CMK (cell line): ENCODE measurements at regions not wholly inside any gene's neighbourhood (a gene's known extent, or its start where the extent isn't known, plus 50 kb on each side); places are given as distances from the start of the nearest gene placed in this dataset.

Experiments used
- DNase-seq: peaks from one replicate; pipeline ENCODE4 v3.0.0-alpha.2; 2010; ENCODE audit warnings: low read depth

DNA sequence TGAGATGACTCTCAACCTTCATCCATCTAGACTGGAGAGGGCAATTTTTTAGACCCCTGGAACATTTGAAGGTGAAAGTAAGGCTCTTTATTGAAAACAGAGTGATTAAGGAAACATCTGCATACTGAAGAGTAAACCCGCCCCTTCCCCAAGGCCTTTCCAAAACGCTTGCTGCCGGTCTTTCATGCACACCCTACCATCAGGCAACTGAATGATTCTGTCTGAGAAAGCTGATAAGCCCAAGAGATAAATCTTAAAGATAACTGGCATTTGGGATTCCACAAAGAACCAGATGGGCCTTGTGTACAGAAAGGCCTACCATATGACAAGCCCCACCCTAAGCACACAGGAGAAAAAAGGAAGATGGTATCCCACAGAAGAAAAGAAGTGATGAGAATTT lies 54.4 kb upstream of the PIK3R1 start:
- DNase-seq: no peak

DNA sequence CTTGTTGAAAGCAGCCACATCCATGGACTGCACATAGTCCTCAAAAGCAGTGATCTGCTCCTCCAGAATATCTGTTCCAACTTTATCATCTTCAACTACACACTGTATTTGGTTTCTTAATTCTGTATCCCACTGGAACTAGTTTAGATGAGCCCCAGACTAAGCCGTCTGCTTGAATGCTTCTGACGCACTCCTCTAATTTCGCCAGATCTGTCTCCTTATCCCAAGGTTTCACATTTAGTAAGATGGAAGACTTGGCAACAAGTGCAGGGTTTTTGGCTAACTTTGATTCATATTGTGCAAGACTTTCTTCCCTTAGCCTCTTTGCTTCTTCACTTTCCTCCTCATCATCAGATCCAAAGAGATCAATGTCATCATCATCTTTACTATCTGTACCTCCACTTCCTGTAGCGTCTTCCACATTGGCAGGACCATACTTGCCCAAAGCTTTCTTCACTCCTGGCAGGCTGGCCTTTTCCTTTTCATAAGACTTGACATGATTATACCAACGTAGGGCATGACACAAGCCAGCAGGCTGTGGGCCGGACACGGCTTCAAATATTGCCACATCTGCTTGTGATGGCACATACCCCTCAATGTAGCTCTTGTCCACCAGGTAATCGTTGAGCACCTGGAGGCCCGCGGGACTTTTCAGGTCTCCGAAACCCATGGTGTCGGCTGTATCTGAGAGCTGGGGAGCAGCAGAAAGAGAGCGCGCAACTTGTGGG lies 56.2 kb upstream of the PIK3R1 start:
- no peak for DNase-seq

DNA sequence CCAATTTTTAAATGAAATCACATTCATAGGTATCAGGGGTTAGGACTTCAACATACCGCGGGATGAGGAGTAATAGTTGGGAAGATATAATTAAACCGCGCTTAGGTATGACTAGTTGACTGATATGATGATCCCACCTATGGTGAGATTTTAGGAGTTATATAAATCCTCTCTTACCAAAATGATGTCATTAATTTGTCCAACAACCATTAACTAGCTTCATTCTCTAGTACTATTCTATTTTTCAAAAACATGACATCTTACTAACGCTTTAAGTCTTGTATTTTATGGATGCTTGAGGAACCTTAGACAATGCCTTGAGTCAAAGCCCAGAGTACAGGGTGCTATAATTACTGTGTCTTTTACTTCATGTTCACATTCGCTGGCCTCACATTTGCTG lies 59.6 kb upstream of the PIK3R1 start:
- DNase-seq: no peak

DNA sequence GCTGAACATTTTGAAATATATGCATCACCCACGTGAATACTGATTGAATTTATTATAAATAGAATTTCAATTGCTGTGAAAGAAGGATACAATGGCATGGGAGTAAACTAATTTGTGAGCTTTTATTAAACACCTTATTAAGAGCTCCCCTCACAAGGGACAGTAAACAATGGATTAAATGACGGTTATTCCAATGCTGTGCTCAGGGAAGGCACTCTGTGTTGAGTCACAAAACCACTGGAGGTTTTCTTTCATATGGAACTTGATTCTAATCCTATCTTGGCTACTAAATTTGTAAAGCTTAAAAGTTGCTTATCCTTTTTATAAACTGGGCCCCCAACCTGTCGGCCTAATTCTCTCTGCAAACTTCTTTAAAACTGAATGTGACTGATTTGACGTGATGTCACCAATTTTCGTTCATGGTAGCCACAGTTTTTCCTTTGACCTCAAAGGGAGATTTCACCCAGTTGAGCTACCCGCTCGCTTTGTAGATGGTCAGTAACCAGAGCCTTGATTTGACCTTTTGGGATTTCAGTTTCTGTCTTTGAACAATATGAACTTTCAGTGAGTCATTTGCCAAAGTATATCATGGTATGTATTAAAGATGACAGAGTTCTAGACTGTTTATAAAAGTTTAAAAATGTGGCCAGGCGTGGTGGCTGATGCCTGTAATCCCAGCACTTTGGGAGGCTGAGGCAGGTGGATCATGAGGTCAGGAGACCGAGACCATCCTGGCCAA lies 61.3 kb upstream of the PIK3R1 start:
- no peak for DNase-seq

DNA sequence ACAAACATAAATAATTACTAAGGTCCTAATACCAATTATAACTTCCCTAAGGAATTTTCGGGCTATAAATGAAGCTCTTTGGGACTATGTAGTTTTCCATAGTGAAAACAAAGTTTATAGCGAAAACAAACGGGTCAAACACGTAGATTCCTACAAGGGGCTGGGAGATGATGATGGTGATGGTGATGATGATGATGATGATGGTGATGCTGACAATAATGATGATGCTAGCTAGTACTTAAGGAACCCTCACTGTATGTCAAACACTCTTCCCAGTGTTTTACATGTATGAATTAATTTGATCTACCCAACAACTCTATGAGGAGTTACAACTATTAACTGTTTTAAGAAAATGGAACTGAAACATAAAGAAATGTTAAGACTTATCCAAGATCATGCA lies 63.7 kb upstream of the PIK3R1 start:
- DNase-seq: no peak

DNA sequence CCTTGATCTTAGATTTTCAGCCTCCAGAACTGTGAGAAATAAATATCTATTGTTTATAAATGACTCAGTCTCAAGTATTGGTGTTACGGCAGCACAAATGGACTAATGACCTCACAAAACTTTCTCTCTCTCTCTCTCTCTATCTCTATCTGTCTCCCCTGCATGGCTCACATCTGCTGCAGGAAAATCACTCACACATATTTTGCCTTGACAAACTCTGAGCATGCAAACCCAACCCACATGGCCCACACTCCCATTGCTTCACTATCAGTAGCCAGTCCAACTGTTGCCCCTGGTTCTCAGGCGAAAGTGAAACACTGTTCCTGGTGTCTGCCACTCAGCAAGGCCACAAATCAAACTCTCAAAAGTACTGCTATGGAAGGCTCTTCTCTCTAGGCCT lies 66.4 kb upstream of the PIK3R1 start:
- DNase-seq: no peak

DNA sequence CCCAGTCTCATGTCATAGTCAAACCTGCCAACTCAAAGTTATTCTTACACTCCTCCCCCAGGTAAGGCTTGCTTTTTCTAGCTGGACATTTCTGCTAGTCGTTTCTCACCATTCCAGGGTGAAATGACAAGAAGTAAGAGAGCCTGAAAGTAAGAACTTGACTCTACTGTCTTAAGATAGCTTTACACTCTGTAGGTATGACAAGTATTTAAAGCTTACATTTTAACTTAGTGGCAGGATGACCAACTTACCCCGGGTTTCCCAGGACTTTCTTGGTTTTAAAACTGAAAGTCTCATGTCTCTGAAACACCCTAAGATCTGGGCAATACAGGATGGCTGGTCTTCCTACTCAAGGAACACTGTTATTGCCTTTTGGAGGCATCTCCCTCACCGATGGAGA lies 67.5 kb upstream of the PIK3R1 start:
- DNase-seq: no peak

DNA sequence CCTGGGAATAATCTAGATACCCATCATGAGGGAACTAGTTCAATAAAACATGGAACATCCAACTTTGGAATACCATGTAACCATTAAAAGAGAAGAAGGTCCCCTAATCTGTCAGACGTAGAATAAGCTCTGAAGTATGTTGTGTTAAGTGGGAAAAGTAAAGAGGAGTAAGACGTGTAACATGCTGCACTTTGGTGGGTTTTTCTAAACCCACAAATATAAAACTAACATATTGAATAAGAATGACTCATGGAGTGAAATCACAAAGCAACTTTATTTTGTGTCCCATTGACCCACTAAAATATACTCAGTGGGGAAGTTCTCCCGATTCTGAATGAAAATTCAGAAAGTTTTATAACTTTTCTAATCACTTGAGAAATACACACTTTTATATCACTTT lies 67.9 kb upstream of the PIK3R1 start:
- DNase-seq: no peak

DNA sequence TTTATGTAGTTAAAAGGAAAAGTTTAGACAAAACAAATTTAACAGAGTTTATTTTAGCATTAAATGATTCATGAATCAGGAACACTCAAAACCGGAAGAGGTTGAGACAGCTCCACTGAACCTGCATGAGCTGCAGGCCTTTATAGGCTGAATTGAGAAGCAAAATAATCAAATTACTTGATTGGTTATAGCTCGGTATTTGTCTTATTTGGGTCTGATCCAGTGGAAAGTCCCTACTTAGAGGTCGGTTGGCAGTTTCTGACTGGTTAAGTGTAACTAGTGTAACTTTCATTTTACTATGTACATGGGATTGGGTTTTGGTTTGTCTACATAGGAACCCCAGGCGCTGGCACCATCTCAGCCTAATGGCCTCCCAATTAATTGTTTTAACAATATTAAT lies 74.1 kb upstream of the PIK3R1 start:
- DNase-seq: no peak

DNA sequence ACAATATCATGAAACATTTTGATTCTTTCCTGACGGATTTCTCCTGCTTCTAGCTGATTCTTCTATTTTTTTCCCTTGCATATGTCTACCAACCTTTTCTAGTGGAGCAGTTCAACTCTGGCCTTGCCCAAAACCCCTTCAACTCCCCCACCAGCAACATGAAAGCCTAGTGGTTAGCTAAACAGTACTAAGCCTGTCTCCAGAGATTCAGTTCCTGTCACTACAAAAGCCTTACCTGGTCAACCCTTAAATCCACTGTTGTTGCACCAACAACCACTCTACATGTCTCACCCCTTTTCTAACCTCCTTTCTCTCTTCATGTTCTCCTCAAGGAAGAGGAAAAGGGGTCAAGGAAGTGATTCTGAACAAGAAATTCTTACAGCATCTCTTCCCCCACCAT lies 74.8 kb upstream of the PIK3R1 start:
- no peak for DNase-seq

DNA sequence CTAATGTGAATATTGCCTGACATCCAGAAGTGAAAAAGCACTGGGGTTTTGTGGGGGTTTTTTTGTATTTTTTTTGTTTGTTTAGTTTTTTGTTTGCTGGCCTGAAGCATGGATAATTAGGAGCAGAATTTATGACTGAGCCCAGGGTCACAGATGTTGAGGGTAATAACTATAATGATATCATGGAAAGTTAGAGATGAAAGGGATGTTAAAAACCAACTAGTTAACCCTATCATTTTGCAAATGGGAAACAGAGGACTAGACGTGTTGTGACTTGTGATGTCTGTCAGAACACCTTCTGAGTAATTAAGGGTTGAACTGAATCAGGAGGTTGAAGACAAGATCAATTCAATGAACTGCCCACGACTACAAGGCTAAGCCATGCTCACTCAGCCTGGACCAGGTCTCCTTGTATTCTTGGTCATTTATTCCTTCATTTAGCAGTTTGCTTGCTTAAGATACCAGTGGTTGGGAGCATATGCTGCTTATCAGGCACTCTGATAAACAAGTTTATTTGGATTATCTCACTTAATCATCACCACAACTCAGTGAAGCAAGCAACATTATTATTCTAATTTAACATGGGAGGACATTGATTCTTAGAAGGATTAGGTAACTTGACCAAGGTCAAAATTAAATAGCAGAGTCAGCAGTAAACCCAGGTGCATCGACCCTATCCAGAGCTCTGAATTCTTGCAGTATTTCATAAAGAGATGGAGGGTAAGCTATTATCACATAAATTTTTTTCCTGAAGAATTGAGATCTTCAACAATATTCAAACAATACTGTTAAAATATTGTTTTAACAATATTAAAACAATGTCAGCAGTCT lies 75.7 kb upstream of the PIK3R1 start:
- DNase-seq: no peak

DNA sequence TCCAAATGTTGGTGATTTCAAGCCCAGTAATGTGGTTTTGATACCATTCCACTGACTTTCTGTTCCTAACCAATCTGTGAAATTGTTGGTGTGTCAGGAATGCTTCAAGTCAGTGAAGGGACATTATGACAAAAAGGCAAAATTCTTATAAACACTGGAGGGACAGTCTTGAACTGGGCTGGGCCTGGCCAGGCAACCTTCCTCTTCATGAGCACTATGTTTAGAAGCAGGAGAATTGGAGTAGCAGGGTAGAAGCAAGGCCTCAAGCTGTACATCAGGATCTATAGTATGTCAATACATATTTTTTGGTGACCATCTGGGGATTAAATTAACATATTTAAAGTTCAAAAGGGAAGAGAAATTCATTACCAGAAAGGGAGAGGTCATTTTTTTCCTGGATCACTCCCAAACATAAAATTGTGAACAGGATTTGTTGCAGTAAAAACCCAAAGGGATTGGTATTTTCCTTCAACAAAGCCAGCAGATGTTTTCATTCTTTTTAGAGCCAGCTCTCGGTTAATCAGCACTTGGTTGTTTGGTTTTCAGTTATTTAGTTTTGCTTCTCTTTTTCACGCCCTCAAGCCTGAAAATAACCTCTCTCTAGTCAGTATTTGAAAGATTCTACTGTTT lies 77.9 kb upstream of the PIK3R1 start:
- DNase-seq: no peak

DNA sequence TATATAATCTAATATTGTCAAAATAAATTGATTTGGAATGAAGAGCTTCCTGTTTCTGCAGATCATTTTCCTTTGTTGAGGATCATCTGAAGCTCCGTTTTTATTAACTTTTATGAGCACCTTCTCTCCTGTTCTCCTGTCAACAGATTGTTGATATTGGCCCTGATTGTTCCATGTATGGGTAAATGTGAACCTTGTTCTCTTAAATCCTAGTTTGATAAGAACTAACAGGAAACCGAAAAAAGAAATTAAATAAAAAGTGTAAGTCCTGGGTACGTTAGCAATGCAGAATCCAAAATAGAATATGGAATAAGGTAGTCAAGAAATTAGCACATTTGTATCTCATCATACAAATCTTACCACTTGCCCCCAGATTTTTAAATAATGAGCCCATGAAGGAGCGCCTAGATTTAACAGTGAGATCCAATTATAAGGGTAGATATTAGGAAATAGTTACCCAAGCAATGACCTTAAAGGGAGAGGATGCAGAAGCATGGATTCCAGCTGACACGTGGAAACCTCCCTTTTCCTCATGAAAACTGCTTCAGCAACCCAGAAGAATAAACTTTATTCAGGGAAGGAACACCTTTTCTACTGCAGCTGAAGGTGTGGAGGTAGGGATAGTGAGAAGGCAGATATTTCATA lies 80.8 kb upstream of the PIK3R1 start:
- DNase-seq: no peak

DNA sequence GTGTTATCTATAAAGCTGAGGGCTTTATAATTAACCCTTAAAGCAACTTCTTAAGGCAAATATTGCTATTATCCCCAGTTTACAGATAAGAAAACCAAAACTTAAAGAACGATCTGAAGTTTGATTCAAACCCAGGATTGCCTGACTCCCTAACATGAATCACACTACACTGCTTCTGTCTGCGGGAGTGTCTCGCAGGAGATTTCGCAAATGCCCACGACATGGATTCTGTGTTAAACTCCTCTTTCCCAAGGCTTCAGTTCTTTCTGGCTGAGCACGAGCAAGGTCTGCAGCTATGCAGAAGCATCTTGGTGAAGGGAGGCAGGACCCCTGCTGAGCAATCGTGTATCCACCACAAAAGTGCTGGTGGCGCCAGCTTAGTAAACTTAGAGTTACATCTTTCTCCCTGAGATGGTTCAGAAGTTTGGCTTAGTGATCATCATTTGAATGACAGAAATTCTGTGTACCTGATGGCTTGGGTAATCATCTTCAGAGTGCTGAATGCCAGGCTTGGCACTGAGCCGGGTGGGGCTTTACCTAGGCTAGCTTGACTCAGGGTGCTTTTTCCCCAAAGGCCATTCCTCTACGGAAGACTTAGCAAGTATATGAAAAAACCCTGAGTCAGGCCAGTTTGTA lies 81.4 kb upstream of the PIK3R1 start:
- no peak for DNase-seq

DNA sequence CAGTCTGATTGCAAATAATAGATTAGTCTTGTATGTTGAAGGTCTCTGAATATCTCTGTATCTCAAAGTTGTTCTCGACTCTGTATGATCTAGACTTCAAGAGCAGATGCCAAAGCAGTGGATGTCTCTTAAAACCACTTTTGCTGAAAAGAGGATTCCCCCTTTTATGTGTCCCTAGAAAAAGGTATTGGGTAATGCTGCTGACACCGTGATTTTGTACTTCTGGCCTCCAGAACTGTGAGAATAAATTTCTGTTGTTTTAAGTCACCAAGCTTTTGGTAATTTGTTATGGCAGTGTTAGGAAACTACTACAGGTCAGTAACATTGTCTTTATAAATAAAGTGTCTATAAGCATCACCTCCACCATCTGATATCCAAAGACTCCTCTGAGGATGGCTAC lies 85.3 kb upstream of the PIK3R1 start:
- DNase-seq: no peak

DNA sequence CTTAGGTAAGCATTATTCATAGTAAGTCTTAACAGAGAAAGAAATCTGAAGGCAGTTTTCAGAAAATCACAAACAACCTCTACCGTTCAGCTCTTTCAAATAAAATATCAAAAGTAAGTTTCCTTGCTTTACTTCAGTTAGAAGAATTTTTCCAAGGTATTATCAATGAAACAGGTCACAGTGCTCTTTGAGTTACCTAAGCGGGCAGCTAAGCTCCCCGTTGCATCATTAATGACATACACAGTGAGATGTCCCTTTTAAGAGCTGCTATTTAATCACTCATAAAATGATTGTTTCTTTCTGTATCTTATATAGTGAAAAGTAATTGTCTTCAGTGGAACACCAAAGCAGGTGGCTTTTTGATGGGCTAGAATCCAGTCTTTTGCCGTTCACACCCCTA lies 86.2 kb upstream of the PIK3R1 start:
- DNase-seq: no peak

DNA sequence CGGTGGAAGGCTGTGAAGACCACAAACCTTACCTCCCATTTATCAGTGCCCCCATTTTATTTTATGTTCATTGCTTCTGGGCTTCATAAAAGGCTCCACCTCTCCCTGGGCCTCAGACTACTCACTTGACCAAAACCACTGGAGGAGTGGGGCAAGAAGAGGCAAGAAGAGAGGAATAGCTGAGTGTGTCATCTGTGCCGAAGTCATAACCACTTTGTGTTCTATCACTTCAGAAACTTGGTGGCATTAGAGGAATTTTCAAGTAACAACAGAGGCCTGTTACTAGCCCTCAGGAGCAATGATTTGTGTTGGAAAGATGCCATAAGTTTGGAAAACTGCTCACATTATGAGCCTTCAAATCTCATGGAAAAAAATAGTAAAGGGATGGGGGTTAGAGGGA lies 88.7 kb upstream of the PIK3R1 start:
- no peak for DNase-seq

DNA sequence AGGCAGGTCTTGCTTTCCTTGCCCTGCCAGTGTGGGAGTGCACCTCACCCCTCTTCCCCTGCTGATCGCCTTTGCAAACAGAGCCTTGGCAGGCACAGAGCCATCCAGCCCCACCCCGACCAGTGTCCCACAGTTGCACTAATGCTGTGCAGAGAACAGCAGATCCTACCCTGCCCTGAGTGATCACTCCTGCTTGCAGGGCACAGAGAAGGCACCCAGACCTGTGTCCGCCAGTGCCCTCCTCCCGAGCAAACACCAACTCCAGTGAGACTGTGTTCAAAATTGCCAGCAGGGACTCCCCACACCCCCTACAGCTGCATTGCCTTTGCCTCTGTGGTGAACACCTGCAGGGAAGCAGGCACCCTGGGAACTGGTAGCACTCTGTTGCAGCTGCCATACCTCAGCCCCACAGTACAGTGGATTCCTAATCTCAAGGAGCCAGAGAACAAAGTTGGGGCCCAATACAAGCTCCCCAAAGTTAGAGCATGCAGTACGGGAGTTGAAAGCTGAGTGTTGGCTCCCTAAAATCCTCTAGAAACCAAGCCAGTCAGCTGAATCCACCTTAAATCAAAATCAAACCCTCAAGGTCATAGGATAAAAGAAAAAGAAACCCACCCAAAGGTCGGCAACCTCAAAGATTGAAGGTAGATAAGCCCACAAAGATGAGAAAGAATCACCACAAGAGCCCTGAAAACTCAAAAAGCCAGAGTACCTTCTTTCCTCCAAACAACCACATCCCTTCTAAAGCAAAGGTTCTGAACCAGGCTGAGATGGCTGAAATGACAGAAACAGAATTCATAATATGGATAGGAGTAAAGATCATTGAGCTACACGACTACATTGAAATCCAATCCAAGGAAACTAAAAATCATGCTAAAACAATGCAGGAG lies 92.9 kb upstream of the PIK3R1 start:
- DNase-seq: no peak

DNA sequence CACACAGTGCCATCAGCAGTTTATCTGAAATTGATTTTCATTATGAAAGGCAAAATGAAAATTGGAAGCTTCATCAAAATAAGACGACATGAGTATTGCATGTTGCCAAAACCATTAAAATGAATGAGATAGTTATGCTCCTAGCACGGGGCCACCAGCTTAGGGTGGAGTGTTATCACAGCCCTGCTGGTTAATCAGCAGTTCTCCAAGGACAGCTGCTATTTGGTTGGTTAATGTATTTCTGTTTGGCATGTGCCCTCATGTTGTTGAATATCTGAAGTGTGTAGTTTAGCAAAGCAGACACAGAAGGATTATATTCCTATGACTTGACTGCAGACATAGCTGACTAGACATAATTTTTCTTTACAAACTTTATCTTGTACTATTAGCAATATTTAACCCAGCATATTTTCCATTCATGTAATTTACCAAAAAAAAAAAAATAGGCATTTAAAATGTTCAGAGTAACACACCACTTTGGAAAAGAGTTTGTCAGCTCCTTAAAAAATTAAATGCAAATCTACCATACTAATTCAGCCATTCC lies 98.6 kb upstream of the PIK3R1 start:
- DNase-seq: no peak

DNA sequence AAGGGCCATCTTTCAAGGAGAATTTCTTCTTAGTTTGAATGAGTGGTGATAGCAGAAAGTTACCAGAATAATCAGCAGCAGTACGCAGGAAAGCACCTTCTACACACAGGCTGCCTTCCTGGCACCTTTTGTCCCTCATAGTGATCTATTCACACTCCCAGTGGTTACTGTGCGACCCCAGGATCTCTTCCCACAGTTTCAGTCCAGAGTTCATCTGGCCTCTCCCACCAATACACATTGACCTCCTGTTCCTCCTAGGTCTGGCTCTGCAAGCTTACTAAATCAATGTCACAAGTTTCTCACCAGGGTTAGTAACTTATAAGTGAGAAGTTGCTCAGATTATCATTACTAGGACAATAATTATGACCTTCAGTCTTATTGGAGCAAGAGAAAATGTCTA lies 99.1 kb upstream of the PIK3R1 start:
- DNase-seq: no peak
